ENCODE measurements at regions not wholly inside any gene's neighbourhood (a gene's known extent, or its start where the extent isn't known, plus 50 kb on each side); places are given as distances from the start of the nearest gene placed in this dataset.

DNA sequence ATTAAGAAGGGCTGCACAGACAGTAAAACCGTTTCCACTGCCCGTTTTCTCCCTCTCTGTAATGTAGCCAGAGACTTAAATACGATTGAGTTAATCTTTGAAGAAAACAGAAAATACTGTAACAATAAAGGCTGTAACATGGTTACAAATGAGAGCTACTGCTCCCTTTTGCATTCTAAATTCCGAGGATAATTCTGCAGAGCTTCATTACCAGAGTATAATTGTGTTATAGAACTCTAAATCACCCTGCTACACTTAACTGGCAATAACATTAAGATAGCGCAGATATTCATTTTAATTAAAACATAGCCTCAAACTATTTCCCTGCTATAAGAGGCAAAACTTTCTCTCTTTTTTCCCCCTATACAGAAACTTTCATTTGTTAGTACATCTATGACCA is 283.7 kb upstream of the BRINP1 start:
- DNase-seq (ENCODE audit: low read depth in 2 of 2), result no peak

- DNase-seq (ENCODE audit: low read depth in 2 of 2), result no peak
Measured at GRCh38 chr9:119649205-119649604, 280.0 kb upstream of the BRINP1 start.

DNA sequence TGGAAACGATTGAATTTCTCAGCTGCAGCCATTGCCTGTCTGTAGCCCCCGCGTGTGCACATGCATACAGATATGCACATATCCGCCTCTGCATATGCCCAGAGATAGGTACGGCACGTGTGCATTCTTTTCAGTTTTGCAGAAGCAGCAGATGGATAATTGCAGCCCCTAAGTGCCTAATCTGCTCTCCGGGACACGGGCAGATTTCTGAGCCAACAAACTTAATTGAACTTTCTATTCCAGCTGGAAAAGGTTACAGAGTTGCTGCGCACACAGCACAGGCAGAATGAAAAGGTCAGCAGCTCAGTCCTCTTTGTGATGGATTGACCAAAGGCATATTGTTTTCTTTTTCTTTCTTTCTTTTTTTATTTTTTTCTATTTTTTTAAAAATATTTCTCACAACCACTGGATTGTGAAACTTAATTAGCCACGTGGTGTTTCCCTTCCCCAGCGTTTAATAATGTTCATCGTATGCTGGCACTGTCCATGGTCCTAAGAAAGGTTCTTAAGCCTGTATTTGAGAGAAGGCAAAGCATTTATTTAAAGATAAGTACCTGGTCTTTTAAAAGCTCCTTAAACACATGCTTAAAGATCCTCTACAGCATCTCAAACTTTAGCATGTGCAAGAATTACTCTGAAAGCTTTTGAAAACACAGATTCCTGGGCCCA is 270.2 kb upstream of the BRINP1 start:
- DNase-seq (ENCODE audit: low read depth in 2 of 2), result no peak

DNA sequence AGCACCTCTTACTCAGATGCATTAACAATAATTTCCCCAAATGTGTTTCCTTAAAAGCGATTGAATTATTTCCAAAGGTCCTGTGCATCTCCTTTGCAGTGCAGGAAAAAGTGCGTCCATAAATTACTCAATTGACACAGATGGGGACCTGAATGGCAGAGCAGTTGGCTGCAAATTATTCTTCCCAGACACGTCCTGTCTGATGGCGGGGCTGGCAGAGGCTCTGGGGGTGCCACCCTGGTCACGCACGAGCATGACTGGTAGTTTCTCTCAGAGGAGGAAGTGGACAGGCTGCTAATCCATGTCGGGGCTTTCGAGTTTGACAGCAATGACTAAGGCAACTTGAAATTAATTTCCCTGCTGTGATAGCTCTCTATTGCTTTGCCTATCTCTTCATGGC is 264.8 kb upstream of the BRINP1 start:
- DNase-seq (ENCODE audit: low read depth in 2 of 2), result no peak

DNA sequence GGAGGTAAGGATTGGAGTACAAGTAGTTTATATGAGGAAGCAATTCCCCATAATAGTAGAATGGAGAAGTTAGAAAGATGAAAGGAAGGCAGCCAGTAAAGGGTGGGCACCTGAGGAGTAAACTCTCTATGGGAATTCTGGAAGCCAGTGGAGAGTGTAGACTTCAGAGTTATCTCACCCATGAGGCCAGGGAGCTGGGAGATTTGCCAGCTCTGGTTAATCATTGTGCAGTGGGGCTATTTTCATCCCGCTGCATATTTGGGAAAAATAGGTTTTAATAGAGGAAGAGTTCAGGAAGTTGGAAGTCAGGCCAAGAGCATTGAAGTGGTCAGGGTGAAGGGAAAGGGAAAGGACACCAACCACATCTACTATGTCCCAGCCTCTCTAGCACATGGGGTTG is 242.3 kb upstream of the BRINP1 start:
- no peak for DNase-seq (ENCODE audit: low read depth in 2 of 2)

- DNase-seq (ENCODE audit: low read depth in 2 of 2), result no peak
Measured at GRCh38 chr9:119609277-119609971, 240.2 kb upstream of the BRINP1 start.

GRCh38 chr9:119601632-119602031 is 232.4 kb upstream of the BRINP1 start:
- no peak for DNase-seq (ENCODE audit: low read depth in 2 of 2)

- DNase-seq (ENCODE audit: low read depth in 2 of 2), result no peak
Measured at GRCh38 chr9:119597499-119597898, 228.3 kb upstream of the BRINP1 start.

- no peak for DNase-seq (ENCODE audit: low read depth in 2 of 2)
Measured at GRCh38 chr9:119596703-119597102, 227.5 kb upstream of the BRINP1 start.

DNA sequence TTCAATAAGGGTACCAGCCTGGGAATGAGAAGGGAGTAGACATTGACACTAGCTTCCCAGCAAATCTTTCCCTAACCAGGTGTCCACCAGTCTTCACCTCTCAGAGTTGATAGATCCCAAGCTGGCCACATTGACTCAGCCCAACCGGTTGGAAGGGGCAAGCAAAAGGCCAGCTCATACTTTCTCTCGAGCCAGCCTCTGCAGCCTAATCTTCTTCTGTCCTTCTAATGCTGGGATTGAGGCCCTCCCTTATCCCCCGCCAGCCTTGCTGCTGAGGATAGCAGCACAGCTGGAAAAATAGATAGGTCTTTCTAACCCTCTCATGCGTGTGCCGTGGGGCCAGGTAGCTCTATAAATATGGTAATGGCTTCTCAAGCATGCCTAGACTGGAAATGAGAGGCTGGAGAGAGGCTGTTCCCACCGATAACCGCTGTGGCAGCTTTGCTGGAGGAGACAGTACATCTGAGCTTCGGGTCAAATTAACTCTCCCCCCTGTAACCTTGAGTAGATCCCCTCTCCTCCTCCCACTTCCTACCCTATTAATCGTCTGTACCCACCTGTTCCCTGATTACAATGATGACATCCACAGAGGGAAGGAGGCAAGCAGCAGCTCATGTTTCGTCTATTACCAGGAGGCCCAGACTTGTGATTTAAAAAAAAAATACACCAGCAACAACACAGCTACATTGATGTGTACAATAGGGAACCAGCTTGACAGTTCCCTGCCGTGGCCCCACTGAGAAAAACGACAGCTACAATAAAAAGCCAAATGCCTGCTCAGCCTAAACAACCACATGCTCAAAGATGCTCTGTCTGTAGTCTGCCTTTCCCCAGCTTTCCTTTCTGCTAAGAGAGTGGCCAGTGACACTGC is 219.9 kb upstream of the BRINP1 start:
- DNase-seq (ENCODE audit: low read depth in 2 of 2), result no peak

DNA sequence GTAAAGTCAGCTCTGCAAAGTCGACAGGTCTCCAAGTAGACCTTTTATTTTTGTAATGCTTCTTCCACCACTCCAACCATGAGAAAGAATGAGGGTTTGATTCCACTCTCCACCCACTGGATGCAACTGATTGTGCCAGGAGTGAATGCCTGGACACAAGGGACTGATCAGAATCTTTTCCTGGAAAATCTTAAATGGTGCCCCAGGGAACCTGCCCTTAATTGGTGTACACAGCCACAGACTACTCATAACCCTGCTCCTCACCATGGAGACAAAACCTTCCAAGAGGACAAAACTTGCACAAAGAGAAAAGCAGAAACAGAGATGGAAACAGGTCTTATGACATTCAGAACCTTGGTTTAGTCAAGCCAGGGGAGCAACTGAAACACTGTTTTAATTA is 208.6 kb upstream of the BRINP1 start:
- DNase-seq (ENCODE audit: low read depth in 2 of 2), result no peak

GRCh38 chr9:119559986-119560385 is 190.8 kb upstream of the BRINP1 start:
- DNase-seq (ENCODE audit: low read depth in 2 of 2), result no peak

GRCh38 chr9:119559056-119559455 is 189.8 kb upstream of the BRINP1 start:
- DNase-seq (ENCODE audit: low read depth in 2 of 2), result no peak

GRCh38 chr9:119556129-119556875 is 187.1 kb upstream of the BRINP1 start:
- DNase-seq (ENCODE audit: low read depth in 2 of 2), result peak; percentile 44 to 49

DNA sequence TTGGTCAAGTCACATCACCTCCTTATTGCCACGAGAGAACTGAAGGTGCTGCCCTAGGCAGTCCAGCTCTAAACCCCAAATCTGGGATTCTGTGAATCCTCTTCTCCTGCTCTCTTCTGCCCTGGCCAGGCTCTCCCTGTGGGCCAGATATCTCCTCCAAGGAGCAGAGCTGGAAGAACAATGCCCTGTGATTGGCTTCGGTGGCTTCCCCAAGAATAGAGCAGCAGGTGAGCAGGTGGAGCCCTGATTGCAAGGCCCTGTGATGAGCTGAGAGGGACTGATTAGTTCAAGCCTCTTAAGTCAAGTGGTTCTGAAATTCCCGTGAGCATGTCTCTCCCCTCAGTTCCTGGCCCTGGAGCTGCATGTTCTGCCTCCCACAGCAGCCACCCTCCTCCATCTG is 175.3 kb upstream of the BRINP1 start:
- DNase-seq (ENCODE audit: low read depth in 2 of 2), result no peak

DNA sequence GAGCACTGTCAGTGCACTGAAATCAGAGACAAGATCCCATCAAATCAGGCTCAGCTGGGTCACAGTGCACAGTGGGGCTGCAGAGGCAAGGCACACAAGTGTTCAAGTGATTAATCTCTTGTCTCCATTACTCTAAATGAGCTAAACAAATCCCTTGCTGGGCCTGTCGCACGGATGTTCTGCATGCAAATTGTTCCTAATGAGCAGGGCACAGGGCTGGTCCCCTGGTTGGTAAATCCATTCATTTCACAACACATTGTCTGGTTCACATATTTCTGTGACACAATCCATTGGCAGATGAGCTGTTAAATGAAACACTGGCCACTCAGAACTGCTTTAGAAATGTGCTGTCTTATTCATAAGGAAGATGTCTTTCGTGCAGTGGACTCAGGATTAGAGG is 167.9 kb upstream of the BRINP1 start:
- no peak for DNase-seq (ENCODE audit: low read depth in 2 of 2)

DNA sequence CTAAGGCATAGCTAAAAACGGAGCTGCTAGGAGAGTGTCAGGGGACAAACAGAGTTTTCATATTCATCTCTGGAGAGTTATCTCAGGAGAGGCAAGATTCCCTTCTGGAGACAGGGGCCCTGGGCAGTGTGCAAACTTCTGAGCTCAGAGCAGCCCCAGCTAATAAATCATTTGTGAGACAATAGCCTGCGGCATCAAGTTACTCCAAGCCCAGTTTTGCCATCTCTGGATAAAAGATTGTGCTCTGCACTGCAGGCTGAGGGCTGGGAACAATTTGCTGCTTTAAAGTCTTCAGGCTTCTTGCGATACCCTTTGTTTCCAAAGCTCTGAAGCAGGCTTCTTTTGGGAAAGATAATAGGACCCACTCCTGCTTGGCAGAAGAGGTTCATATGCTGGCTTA is 164.3 kb upstream of the BRINP1 start:
- DNase-seq (ENCODE audit: low read depth in 2 of 2), result no peak

DNA sequence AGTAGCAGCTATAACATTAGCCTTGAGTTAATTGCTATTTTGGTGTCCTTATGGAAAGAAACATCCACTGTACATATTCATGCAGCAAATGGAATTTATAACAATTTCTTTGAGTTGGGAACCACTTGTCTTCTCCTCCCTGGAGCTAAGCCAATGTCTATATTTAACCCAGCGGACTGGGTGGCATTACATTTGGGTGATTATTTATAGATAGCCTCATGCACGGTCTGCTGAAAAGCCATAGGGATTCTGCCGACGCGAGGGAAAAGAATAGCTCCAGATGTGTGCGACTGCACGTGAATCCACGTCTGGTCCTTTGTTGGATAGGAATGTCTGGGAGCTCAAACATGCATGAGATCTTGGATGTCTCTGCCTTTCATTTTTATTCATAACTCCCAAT is 157.5 kb upstream of the BRINP1 start:
- DNase-seq (ENCODE audit: low read depth in 2 of 2), result no peak

DNA sequence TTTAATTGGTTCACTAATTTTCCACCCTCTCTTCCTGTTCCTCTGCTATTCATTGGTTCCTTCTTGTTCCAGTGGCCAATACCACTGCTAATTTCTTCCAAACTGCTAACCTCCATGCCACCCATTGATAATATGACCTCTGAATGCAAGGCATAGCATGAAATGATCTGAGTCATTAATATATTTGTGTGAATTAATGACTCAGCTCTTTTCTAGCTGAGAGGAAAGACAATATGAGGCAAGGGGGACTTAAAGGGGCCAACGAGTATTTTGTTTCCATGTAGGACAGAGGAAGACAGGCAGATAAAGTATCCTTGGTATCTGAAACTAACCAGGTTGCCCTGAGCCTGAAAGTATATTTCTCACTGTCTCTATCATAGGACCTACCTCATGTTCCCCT is 154.3 kb upstream of the BRINP1 start:
- no peak for DNase-seq (ENCODE audit: low read depth in 2 of 2)

- DNase-seq (ENCODE audit: low read depth in 2 of 2), result no peak
Measured at GRCh38 chr9:119522381-119522780, 153.1 kb upstream of the BRINP1 start.

DNA sequence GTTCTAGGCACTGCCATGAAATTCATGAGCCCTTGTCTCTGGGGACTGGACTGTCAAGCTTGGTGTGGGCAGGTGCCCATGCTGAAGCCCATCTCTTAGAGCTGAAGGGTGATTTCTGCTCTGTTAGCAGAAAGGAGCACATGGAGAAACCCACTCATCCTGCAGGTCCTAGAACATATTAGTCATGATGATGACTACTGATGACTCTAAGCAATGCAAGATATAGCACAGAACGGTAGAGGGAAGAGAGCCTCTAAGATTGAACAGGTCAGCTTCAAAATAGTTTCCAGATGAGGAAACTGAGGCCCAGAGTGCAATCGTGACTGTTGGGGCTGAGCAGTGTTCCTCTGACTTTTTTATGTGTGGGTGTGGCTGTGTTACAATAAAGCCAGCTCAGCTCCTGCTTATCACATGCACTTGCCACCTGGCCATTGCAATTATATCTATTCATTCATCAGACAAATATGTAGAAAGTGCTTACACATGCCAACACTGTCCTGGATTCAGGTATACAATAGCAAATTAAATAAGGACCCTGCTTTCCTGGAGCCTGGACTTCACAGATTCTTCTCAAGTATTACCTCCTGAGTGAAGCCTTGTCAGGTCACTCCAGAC is 140.2 kb upstream of the BRINP1 start:
- no peak for DNase-seq (ENCODE audit: low read depth in 2 of 2)

DNA sequence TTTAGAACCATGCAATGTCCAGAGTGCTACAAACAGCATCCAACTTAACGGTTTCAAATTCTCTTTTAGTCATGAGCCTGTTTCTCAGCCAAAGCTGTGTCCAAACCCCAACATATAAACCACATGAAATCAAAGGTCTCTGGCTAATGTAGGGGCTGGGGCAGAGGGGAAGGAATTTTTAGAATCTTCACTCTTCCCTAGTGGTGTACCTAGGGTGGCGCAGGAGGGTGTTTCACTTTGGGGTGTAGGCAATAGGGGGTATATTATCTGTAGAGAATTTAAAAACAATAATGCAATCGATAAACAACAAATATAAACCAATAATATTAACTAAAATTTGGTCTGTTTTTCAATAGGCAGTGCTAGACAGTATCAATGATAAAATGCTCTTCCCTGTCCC is 132.1 kb upstream of the BRINP1 start:
- no peak for DNase-seq (ENCODE audit: low read depth in 2 of 2)

Data from stimulated activated CD8-positive, alpha-beta memory T cell treated with anti-CD3 and anti-CD28 coated beads, Interleukin-2, amount 100 ng/mL, for 48 hours (primary cell).